ENCODE measurements at regions not wholly inside any gene's neighbourhood (a gene's known extent, or its start where the extent isn't known, plus 50 kb on each side); places are given as distances from the start of the nearest gene placed in this dataset.

- TF ChIP-seq CTCF (conservative IDR thresholded peaks at IDR 0.05; ENCODE audit: low read length): no peak
- no peak for TF ChIP-seq EZH2phosphoT487 (IDR thresholded peaks at IDR 0.05; ENCODE audit: borderline replicate concordance, low read depth, low read length)
These were observed 65.7 kb upstream of the ZNF462 start for GRCh38 chr9:106797299-106797698.
